GM12864 (cell line): ENCODE measurements at regions not wholly inside any gene's neighbourhood (a gene's known extent, or its start where the extent isn't known, plus 50 kb on each side); places are given as distances from the start of the nearest gene placed in this dataset.
"Not testable (repeated sequence)": the region's sequence is repeated elsewhere in the genome, so short reads cannot be mapped to it uniquely, and the experiment has no call there.

Source experiments
- DNase-seq: peaks from one replicate; pipeline ENCODE4 v3.0.0-alpha.2; 2011; ENCODE audit warnings: low read depth
- H3K4me3 ChIP-seq: 2 replicates; pipeline ENCODE4 v1.5.1; 2011; ENCODE audit warnings: mild to moderate bottlenecking, low read depth, low read length, control low read depth
- TF ChIP-seq, protein P1 (sequence below): IDR thresholded peaks from 2 replicates; pipeline ENCODE4 v1.5.1; 2011; ENCODE audit warnings: low read depth, mild to moderate bottlenecking, moderate library complexity, low read length, control low read depth, inconsistent platforms; ENCODE audit errors: missing control alignments

DNA sequence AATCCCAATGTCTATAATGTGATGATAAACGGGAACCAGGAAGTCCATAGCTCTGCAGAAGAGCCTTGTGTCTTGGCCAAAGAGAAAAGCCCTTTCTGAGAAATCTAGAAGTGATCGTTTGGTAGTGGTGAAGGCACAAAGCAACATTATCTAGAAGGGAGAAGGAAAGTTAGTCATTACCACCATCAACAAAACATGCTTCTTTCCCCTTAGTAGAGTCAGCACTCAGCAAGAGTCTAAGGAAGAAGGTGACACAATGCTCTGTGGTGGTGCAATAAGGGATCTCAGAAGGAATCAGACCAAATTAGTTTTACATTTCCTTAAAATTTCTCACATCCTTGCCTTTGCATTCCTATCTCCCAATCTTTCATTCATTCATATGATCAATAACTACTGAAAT lies 134.4 kb upstream of the PRDX6 start:
- H3K4me3 ChIP-seq, result no peak overlapping the region
- TF ChIP-seq, protein P1, sequence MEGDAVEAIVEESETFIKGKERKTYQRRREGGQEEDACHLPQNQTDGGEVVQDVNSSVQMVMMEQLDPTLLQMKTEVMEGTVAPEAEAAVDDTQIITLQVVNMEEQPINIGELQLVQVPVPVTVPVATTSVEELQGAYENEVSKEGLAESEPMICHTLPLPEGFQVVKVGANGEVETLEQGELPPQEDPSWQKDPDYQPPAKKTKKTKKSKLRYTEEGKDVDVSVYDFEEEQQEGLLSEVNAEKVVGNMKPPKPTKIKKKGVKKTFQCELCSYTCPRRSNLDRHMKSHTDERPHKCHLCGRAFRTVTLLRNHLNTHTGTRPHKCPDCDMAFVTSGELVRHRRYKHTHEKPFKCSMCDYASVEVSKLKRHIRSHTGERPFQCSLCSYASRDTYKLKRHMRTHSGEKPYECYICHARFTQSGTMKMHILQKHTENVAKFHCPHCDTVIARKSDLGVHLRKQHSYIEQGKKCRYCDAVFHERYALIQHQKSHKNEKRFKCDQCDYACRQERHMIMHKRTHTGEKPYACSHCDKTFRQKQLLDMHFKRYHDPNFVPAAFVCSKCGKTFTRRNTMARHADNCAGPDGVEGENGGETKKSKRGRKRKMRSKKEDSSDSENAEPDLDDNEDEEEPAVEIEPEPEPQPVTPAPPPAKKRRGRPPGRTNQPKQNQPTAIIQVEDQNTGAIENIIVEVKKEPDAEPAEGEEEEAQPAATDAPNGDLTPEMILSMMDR, result no peak
- no peak for DNase-seq

DNA sequence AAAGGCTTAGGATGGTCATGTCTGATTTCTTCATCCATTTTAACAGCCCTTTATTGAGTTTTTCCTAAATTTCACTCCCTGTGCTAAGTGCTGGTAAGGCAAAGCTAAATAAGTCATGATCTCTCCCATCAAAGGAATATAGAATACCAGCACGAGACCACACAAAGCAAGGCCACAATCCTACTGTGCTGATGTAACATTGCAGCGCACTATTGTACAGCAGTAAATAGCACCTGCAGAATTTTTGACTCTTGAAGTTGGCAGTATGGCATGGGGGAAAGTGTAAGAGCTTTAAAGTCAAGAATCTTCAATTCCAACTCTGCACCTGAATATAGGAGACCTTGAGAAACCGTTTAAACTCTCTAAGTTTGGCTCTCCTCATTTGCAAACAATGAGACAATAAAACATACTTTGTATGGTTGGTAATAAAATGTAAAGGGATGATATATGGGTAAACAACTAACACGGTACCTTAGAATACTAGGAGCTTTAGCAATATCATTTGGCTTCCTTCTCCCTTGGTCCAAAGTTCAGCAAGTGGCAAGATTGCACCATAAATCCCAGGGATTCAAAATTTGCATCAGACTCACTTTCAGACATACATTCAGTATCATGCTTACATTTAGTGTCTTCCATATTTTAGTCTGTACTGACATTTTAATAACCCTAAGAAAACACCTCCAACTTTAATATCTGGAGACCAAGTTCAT lies 132.9 kb upstream of the PRDX6 start:
- H3K4me3 ChIP-seq, result no peak overlapping the region
- no peak for DNase-seq
- TF ChIP-seq, protein P1, result no peak

DNA sequence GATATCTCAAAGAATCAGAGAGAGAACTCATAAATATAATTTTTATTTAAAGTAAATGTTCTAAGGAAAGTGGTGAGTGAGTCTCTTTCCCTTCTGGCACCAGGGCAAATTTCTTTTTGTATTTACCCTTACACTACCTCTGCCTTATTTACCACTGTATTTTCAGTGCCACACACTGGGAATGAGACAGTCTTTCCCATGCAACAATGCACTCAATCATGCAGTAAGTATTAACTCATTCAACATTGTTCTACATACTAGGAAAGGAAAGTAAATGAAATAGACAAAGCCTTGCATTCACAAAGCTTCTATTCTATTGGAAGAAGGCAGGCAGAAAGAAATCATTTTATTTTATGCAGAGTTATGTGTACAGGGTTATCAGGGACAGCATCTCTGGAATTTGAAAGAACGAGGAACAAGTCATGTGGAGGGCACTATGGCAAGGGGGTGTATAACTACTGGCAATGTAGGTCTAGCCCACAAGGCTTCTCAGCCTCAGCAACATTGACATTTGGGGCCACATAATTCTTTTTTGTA lies 129.8 kb upstream of the PRDX6 start:
- DNase-seq, result no peak
- TF ChIP-seq, protein P1, result no peak
- no peak overlapping the region for H3K4me3 ChIP-seq

DNA sequence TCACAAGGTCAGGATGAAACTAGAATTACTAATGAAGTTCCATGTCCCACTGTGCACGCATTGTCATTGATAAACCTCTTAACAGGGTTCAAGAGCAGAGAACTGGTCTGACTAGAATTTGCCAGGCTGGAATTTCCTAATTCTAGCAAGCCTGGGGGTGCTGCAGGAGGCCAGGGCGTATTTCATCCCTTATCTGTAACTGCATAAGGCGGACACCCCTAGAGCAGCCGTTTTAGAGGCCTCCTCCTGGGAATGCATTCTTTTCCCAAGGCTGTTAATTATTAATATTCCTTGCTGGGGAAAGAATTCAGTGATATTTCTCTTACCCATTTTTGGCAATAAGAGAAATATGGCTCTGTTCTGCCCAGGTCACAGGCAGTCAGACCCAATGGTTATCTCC lies 124.5 kb upstream of the PRDX6 start:
- DNase-seq, H3K4me3 ChIP-seq: not testable (repeated sequence)

DNA sequence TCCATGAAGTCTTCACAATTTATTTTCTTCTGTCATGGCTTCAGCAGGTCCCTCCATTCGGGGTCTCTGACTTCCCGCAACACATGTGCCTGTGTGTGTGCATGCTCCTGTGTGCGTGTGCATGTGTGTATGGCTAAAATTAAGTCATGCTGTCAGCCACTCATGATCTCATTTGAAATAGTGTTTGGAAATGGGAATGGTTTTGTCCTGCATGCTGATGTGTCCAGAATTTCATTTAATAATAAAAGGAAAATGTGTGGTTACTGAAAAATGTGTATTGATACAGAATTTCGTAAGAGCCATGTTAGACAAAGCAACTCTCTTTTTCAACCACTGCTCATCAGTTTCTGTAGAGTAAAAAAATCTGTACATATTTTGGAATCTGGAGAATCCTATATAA lies 123.8 kb upstream of the PRDX6 start:
- no peak overlapping the region for H3K4me3 ChIP-seq
- TF ChIP-seq, protein P1, result no peak
- no peak for DNase-seq

DNA sequence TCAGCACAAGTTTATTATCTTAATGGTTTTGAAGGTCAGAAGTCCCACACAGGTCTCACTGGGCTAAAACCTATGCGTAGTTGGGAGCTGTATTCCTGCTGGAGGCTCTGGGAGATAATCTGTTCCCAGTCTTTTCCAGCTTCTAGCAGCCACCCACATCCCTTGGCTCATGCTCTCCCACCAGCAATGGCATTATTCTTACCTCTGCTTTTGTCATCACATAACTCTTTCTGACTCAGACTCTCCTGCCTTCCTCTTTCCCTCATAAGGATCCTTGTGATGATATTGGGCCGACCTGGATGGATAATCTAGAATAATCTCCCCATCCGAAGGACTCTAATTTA lies 122.2 kb upstream of the PRDX6 start:
- TF ChIP-seq, protein P1, result no peak
- no peak overlapping the region; the same call in 1 of the 2 replicates for H3K4me3 ChIP-seq
- DNase-seq, result no peak

DNA sequence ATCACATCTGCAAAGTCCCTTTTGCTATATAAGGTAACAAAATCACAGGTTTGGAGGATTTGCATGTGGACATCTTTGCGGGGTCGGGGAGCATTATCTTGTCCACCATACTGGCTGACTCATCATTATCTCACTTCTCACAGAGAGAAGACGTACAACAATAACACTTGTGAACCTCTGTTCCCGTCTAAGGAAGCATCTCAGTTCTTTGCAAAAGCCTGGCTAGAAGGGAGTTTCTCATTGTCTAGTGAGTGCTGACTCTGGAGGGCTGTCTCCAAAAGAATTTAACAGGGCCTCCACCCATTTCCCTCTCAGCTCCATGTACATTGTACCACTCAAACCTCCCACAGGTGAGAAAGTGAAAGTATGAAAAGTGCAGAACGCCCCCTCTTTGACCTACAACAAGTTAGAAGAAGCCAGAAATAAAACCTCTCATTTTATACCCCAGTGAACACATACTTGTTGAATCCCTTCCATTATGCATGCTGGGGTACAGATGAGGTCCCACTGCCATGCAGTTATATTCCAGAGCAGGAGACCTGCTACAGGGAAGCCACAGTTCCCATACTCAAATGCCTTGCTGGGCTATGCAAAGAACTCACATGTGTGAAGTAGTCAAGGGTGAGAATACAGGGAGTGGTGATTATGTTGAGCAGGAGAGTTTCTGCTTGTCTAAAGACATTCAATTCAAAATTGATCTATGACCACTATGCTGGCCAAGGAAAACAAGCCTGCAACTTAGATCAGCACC lies 121.7 kb upstream of the PRDX6 start:
- TF ChIP-seq, protein P1, result no peak
- H3K4me3 ChIP-seq, result peak overlapping the region; percentile 27; the same call in 1 of the 2 replicates
- peak; percentile 39 for DNase-seq
